Peyer's patch (tissue), 4 donors: ENCODE measurements at regions not wholly inside any gene's neighbourhood (a gene's known extent, or its start where the extent isn't known, plus 50 kb on each side); places are given as distances from the start of the nearest gene placed in this dataset.

ENCODE experiments used
- DNase-seq, 3 donors: peaks; one replicate each; pipeline ENCODE4 v3.0.0-alpha.2; 2017 to 2019
- H3K27ac ChIP-seq, 4 donors: fragments of 200-600 bp; sonication (generic); one replicate each; pipeline ENCODE4 v1.5.1; 2016 to 2019
- H3K27me3 ChIP-seq, 2 donors: fragments of 200-600 bp; sonication (generic); one replicate each; pipeline ENCODE4 v1.5.1; 2019
- H3K36me3 ChIP-seq, 3 donors: fragments of 200-600 bp; sonication (generic); one replicate each; pipeline ENCODE4 v1.5.1; 2016 to 2019
- H3K4me1 ChIP-seq, 4 donors: fragments of 200-600 bp; sonication (generic); one replicate each; pipeline ENCODE4 v1.5.1; 2016 to 2019
- H3K4me3 ChIP-seq, 4 donors: fragments of 200-600 bp; sonication (generic); 1 replicate in 3 of 4; 2 replicates in 1 of 4; pipeline ENCODE4 v1.5.1; 2016 to 2019; ENCODE audit warnings: mild to moderate bottlenecking in 1 of 4
- H3K9me3 ChIP-seq, 4 donors: fragments of 200-600 bp; sonication (generic); one replicate each; pipeline ENCODE4 v1.5.1; 2016 to 2019; ENCODE audit warnings: mild to moderate bottlenecking in 1 of 4
- CTCF ChIP-seq, 6 experiments: fragments of 450-650 bp in 4 of 6; fragments of 200-600 bp in 2 of 6; sonication (generic) in 1 of 6; IDR thresholded peaks; one replicate each; pipeline ENCODE4 v1.5.1; 2017 to 2019; ENCODE audit warnings: antibody characterized with exemption in 6 of 6, mild to moderate bottlenecking in 3 of 6, moderate library complexity in 1 of 6
- POLR2A ChIP-seq, 2 donors: fragments of 450-650 bp; IDR thresholded peaks; one replicate each; pipeline ENCODE4 v1.5.1; 2017; ENCODE audit warnings: antibody characterized with exemption in 2 of 2, mild to moderate bottlenecking in 2 of 2, moderate library complexity in 2 of 2

GRCh38 chr6:103674790-103675189, 1184.9 kb downstream of the HACE1 start:
- H3K27ac ChIP-seq, result no peak overlapping the region
- no peaks in the 10 kb centered on the region for H3K4me1 ChIP-seq
- H3K36me3 ChIP-seq, result no peaks in the 10 kb centered on the region
- H3K27me3 ChIP-seq, result no peaks in the 10 kb centered on the region
- no peak overlapping the region for H3K4me3 ChIP-seq
- no peaks in the 10 kb centered on the region for H3K9me3 ChIP-seq
- TF ChIP-seq CTCF (IDR thresholded peaks at IDR 0.05), result no peak
- TF ChIP-seq POLR2A (IDR thresholded peaks at IDR 0.05), result no peak
- no peak for DNase-seq

GRCh38 chr6:103672169-103672568, 1187.5 kb downstream of the HACE1 start:
- Histone ChIP-seq H3K4me1 (no peaks in the 10 kb centered on the region), H3K4me3 (no peak overlapping the region), H3K27ac (no peak overlapping the region), H3K9me3 (no peaks in the 10 kb centered on the region), H3K27me3 (no peaks in the 10 kb centered on the region), H3K36me3 (no peaks in the 10 kb centered on the region)
- no peak for DNase-seq
- TF ChIP-seq POLR2A (IDR thresholded peaks at IDR 0.05), result no peak
- no peak for TF ChIP-seq CTCF (IDR thresholded peaks at IDR 0.05)

DNA sequence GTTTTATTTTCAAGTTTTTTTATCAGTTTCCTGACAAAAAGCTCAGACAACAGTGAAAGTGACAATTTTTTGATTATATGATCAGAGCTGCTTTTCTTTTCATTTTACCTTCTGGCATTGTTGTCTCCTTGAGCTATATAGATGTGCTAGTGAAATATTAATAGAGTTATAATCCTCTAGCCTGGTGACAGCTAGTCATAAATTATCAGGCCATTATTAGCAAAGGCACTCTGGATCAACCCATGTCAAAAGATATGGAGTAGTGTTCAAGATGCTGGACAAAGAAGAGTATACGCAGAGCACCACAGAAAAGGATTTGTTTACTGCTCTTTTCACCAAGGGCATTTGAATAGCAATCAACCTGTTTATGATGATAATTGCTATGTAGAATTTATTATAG, 1230.1 kb downstream of the HACE1 start:
- Histone ChIP-seq H3K27ac (no peak overlapping the region), H3K4me1 (no peaks in the 10 kb centered on the region), H3K27me3 (no peaks in the 10 kb centered on the region), H3K4me3 (no peak overlapping the region), H3K9me3 (no peaks in the 10 kb centered on the region), H3K36me3 (no peaks in the 10 kb centered on the region)
- TF ChIP-seq POLR2A (IDR thresholded peaks at IDR 0.05) (no peak), CTCF (IDR thresholded peaks at IDR 0.05) (no peak)
- DNase-seq, result no peak

DNA sequence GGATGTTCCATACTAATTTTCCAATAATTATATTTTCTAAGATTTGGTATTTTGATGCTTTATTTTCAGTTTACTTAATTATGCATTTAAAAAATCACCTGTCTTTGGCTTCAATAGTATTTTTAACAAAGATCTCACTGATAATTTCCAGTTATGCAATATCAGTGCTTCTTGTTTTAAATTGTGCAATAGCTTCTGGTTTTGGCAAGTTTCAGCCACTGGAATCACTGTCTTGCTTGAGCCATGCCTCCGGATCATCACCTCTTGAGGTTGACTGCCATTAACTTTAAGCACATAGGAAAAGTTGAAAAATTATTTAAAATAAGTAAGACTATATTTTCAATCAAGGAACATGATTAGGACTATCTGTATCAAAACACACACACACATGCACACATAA, 1242.1 kb downstream of the HACE1 start:
- TF ChIP-seq CTCF (IDR thresholded peaks at IDR 0.05), result no peak
- no peak for TF ChIP-seq POLR2A (IDR thresholded peaks at IDR 0.05)
- Histone ChIP-seq H3K36me3 (no peaks in the 10 kb centered on the region), H3K27ac (no peak overlapping the region), H3K9me3 (no peaks in the 10 kb centered on the region), H3K4me1 (no peaks in the 10 kb centered on the region), H3K27me3 (no peaks in the 10 kb centered on the region), H3K4me3 (no peak overlapping the region)
- DNase-seq, result no peak

DNA sequence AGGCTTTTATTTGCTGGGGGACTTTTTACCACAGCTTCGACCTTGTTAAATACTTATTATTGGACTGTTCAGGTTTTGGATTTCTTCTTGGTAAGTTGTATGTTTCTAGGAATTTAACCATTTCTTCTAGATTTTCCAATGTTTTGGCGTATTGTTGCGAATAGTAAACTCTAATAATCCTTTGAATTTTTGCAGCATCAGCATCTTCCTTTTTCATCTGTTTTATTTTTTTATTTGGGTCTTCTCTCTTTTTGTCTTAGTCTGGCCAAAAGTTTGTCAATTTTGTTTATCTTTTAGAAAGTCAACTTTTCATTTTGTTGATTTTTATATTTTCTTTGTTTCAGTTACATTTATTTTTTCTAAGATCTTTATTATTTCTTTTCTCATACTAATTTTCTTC, 1272.0 kb downstream of the HACE1 start:
- Histone ChIP-seq H3K27ac (no peak overlapping the region), H3K27me3 (no peaks in the 10 kb centered on the region), H3K4me3 (no peak overlapping the region), H3K36me3 (no peaks in the 10 kb centered on the region), H3K9me3 (no peaks in the 10 kb centered on the region), H3K4me1 (no peaks in the 10 kb centered on the region)
- TF ChIP-seq POLR2A (IDR thresholded peaks at IDR 0.05) (no peak), CTCF (IDR thresholded peaks at IDR 0.05) (no peak)
- DNase-seq, result no peak

GRCh38 chr6:103578115-103578514, 1281.6 kb downstream of the HACE1 start:
- Histone ChIP-seq H3K9me3 (no peaks in the 10 kb centered on the region), H3K4me3 (no peak overlapping the region)

More at GRCh38 chr6:103578115-103578514, 1281.6 kb downstream of the HACE1 start:
- Histone ChIP-seq H3K27me3 (no peaks in the 10 kb centered on the region), H3K36me3 (no peaks in the 10 kb centered on the region), H3K4me1 (no peaks in the 10 kb centered on the region), H3K27ac (no peak overlapping the region)
- no peak for DNase-seq
- TF ChIP-seq CTCF (IDR thresholded peaks at IDR 0.05) (no peak), POLR2A (IDR thresholded peaks at IDR 0.05) (no peak)
